ENCODE measurements at regions not wholly inside any gene's neighbourhood (a gene's known extent, or its start where the extent isn't known, plus 50 kb on each side); places are given as distances from the start of the nearest gene placed in this dataset.

- peaks cover 18% of the 10 kb centered on the region for H3K27me3 Mint-ChIP-seq
- H3K4me3 Mint-ChIP-seq: no peak overlapping the region
- H3K4me1 Mint-ChIP-seq: no peaks in the 10 kb centered on the region
- no peak for ATAC-seq
- no peak overlapping the region for H3K27ac Mint-ChIP-seq
- no peaks in the 10 kb centered on the region for H3K9me3 Mint-ChIP-seq
- DNase-seq: no peak
These were observed 243.9 kb upstream of the GPR26 start for GRCh38 chr10:123422261-123422660.

GRCh38 chr10:123424537-123424936, 241.6 kb upstream of the GPR26 start:
- ATAC-seq: no peak
- H3K4me1 Mint-ChIP-seq: no peaks in the 10 kb centered on the region
- no peak for DNase-seq
- H3K27me3 Mint-ChIP-seq: peaks cover 31% of the 10 kb centered on the region
- H3K4me3 Mint-ChIP-seq: no peak overlapping the region
- H3K9me3 Mint-ChIP-seq: no peaks in the 10 kb centered on the region
- H3K27ac Mint-ChIP-seq: no peak overlapping the region

- ATAC-seq: no peak
- no peak overlapping the region for H3K4me3 Mint-ChIP-seq
- H3K27me3 Mint-ChIP-seq: peaks cover 31% of the 10 kb centered on the region
These were observed 240.5 kb upstream of the GPR26 start for GRCh38 chr10:123425680-123426079.

GRCh38 chr10:123427165-123427786, 238.9 kb upstream of the GPR26 start:
- H3K4me3 Mint-ChIP-seq: no peak overlapping the region
- H3K27me3 Mint-ChIP-seq: peaks cover 31% of the 10 kb centered on the region
- no peak for DNase-seq
- H3K27ac Mint-ChIP-seq: no peak overlapping the region
- no peaks in the 10 kb centered on the region for H3K4me1 Mint-ChIP-seq
- H3K9me3 Mint-ChIP-seq: no peaks in the 10 kb centered on the region
- ATAC-seq: no peak

More at GRCh38 chr10:123425680-123426079, 240.5 kb upstream of the GPR26 start:
- Mint-ChIP-seq H3K4me1 (no peaks in the 10 kb centered on the region), H3K27ac (no peak overlapping the region), H3K9me3 (no peaks in the 10 kb centered on the region)
- no peak for DNase-seq

DNA sequence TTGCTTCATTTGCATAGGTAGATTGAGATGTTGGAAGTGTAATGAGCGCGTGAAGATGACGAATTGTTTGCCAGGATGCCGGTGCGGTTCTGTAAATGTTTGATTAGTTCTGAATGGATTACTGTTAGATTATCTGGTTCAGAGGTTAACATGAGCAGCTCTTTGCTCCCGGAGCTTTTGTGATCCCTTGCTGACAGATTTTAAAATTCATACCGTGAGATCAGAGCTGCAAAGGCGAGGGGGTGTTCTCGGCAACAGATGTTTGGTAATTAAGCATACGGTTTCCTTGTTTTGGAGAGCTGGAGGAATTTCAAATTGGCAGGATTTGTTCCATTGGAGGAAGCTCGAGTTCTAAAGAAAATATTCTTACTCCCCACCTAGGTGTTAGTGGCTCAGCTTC, 237.8 kb upstream of the GPR26 start:
- no peaks in the 10 kb centered on the region for H3K9me3 Mint-ChIP-seq
- peaks cover 36% of the 10 kb centered on the region for H3K27me3 Mint-ChIP-seq
- H3K27ac Mint-ChIP-seq: no peak overlapping the region
- no peak for ATAC-seq
- no peak overlapping the region for H3K4me3 Mint-ChIP-seq
- no peak for DNase-seq
- H3K4me1 Mint-ChIP-seq: no peaks in the 10 kb centered on the region

DNA sequence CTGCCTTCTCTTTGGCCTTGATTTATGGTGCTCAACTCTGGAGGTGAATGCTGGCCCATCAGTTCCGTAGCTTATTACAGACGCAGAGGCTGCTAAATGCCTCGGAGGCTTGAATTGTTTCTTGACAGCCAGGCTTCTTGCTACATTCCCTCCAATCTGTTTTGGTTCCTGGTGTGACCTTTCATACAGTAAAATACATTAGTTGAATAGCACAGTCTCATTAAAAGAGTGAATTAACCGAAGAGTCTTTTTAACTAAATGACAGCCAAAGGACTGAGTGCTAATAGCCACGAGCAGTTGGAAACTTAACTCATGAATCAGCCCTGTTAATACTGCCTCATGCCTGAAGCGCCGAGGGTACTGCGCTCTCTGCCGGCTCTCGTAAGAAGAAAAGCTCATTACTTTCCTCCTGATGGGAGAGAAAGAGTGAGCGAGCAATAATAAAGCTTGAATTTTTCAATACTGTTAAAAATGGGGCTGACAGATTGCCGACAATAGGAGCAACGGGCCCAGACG, 236.4 kb upstream of the GPR26 start:
- no peak overlapping the region for H3K4me3 Mint-ChIP-seq
- DNase-seq (no peak), ATAC-seq (no peak)
- no peak overlapping the region for H3K27ac Mint-ChIP-seq
- H3K4me1 Mint-ChIP-seq: no peaks in the 10 kb centered on the region
- H3K9me3 Mint-ChIP-seq: no peaks in the 10 kb centered on the region
- peaks cover 39% of the 10 kb centered on the region for H3K27me3 Mint-ChIP-seq

GRCh38 chr10:123433539-123433938, 232.6 kb upstream of the GPR26 start:
- no peak for DNase-seq
- Mint-ChIP-seq H3K9me3 (no peaks in the 10 kb centered on the region), H3K27ac (no peak overlapping the region), H3K4me1 (no peaks in the 10 kb centered on the region), H3K4me3 (no peak overlapping the region), H3K27me3 (peaks cover 20% of the 10 kb centered on the region)
- no peak for ATAC-seq

- Mint-ChIP-seq H3K4me1 (no peaks in the 10 kb centered on the region), H3K27me3 (peaks cover 21% of the 10 kb centered on the region), H3K27ac (no peak overlapping the region), H3K4me3 (no peak overlapping the region), H3K9me3 (no peaks in the 10 kb centered on the region)
- no peak for DNase-seq
- ATAC-seq: no peak
These were observed 231.6 kb upstream of the GPR26 start for GRCh38 chr10:123434435-123435039.

- Mint-ChIP-seq H3K9me3 (no peaks in the 10 kb centered on the region), H3K4me1 (no peaks in the 10 kb centered on the region), H3K27me3 (peaks cover 37% of the 10 kb centered on the region), H3K4me3 (no peak overlapping the region), H3K27ac (no peak overlapping the region)
- no peak for DNase-seq
- no peak for ATAC-seq
These were observed 223.3 kb upstream of the GPR26 start for GRCh38 chr10:123442901-123443300.

DNA sequence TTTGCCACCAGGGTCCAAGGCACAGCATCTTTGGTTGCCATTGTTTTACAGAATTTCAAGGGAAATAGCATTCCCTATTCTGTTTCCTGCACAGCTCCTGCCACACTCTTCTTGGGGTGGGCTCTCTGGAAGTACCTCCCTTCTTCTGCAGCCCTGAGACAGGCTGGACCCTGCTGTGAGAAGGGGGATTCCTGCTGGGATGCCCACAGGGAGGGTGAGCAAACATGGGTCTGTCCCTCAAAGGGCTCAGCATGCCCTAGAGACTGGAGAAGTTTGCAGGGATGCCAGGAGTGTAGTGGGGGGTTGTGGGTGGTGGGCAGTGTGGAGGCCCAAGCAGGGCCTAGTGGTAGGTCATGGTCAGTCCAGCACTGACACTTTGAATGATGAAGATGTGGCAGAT, 222.2 kb upstream of the GPR26 start:
- Mint-ChIP-seq H3K4me1 (no peaks in the 10 kb centered on the region), H3K27me3 (peaks cover 34% of the 10 kb centered on the region), H3K27ac (peak overlapping the region in 1 of 2 donors; percentile 19), H3K4me3 (no peak overlapping the region), H3K9me3 (no peaks in the 10 kb centered on the region)
- ATAC-seq (no peak), DNase-seq (no peak)

DNA sequence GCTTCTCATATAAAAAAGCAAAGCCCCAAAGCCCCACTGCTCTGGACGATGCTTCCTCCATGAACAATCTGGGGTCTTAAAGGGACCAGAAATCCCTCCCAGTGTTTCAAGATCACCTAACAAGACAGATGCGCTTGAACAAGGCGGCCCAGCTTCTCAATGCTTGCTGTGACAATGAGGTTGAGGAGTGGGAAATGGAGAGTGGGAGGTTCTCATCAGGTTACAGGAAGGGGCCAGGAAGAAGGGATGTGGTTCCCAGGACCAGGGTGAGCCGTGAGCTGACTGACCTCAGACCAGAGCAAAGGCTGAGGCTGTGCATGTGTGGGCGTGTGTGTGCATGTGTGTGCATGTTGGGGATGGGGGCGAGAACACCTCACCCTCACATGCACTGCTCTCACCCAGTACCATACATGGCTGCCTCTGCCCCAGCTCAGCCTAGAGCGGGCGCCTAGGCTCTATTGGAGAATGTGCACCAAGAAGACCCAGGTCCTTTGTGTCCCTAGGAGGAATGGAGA, 220.8 kb upstream of the GPR26 start:
- ATAC-seq (peak; percentile 33), DNase-seq (no peak)
- Mint-ChIP-seq H3K4me1 (no peaks in the 10 kb centered on the region), H3K27me3 (peaks cover 27% of the 10 kb centered on the region), H3K27ac (no peak overlapping the region), H3K4me3 (no peak overlapping the region), H3K9me3 (no peaks in the 10 kb centered on the region)

DNA sequence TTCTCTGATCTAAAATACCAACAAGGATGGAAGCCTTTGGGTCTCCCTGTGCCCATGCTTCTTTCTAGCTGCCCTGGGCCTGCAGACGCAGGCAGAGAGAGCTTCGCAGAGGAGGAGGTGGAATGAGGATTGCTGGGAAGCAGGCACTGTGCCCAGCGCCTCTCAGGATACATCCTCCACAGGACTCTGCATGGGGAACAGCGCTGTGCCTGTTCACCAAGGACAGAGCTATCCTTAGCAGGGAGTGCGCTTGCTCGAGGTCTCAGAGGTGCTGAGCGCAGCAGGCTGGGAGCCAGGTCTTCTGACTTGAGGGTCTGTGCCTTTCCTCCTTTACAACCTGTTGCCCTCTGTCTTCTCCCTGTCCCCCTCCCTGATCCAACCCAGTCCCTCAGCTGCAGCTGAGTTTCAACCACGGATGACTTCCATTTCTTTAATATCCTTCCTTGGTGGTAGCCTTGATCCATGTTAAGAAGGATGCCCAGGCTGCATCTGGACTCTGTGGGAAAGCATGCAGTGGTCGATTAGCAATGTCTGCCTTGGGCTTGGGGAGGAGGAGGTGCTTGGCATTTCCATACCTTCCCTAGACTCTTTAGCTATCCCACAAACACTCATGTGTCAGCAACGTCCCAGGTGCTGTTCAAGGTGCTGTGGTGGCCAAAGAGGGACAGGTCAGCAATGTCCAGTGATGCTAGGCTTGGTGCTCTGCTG, 219.6 kb upstream of the GPR26 start:
- H3K27me3 Mint-ChIP-seq: peaks cover 27% of the 10 kb centered on the region
- H3K9me3 Mint-ChIP-seq: no peaks in the 10 kb centered on the region
- H3K4me3 Mint-ChIP-seq: no peak overlapping the region
- no peak for DNase-seq
- ATAC-seq: no peak
- H3K4me1 Mint-ChIP-seq: no peaks in the 10 kb centered on the region
- no peak overlapping the region for H3K27ac Mint-ChIP-seq

DNA sequence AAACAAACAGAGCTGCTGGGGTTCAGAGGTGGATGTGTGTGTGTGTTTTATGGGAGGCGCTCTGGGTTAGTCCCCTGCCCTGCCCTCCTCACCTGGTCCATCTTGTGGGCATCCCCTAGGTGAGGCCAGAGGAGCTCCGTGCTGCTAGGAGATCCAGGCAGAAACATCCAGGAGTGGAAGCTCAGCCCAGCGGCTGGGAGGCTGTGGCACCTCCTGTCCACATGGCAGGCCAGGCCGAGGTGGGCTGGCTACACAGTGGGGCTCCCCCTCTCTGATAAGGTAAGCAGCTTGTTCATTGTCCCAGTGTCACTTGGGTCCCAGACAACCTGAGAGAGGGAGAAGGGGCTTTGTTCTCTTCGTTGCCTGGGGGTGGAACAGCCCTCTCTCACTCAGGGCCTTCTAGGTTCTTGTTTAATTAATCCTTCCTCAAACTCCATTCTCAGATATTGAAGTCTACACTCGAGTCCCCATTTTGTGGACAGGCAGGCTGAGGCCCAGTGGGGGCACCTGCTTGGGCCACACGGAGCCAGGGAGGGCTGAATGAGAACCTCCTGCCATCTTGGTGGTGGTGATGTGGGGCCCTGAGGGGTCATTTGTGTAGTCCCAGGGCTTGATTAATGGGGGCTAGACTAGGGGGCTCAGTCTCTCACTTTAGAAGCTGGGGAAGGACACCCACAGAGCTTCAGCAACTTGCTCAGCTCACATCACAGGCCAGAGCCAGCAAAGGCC, 216.8 kb upstream of the GPR26 start:
- ATAC-seq (no peak), DNase-seq (no peak)
- peaks cover 46% of the 10 kb centered on the region for H3K27me3 Mint-ChIP-seq
- H3K4me3 Mint-ChIP-seq: no peak overlapping the region
- no peak overlapping the region for H3K27ac Mint-ChIP-seq
- H3K4me1 Mint-ChIP-seq: no peaks in the 10 kb centered on the region
- no peaks in the 10 kb centered on the region for H3K9me3 Mint-ChIP-seq

GRCh38 chr10:123450956-123451605, 215.1 kb upstream of the GPR26 start:
- no peaks in the 10 kb centered on the region for H3K9me3 Mint-ChIP-seq
- ATAC-seq: no peak
- H3K4me1 Mint-ChIP-seq: no peaks in the 10 kb centered on the region
- no peak overlapping the region for H3K27ac Mint-ChIP-seq
- no peak overlapping the region for H3K4me3 Mint-ChIP-seq
- H3K27me3 Mint-ChIP-seq: peaks cover 38% of the 10 kb centered on the region
- DNase-seq: no peak

- Mint-ChIP-seq H3K27me3 (peaks cover 34% of the 10 kb centered on the region), H3K4me1 (no peaks in the 10 kb centered on the region), H3K9me3 (no peaks in the 10 kb centered on the region), H3K4me3 (no peak overlapping the region), H3K27ac (no peak overlapping the region)
- DNase-seq: no peak
- ATAC-seq: no peak
These were observed 214.4 kb upstream of the GPR26 start for GRCh38 chr10:123451618-123452245.
